ENCODE measurements at regions not wholly inside any gene's neighbourhood (a gene's known extent, or its start where the extent isn't known, plus 50 kb on each side); places are given as distances from the start of the nearest gene placed in this dataset.

DNA sequence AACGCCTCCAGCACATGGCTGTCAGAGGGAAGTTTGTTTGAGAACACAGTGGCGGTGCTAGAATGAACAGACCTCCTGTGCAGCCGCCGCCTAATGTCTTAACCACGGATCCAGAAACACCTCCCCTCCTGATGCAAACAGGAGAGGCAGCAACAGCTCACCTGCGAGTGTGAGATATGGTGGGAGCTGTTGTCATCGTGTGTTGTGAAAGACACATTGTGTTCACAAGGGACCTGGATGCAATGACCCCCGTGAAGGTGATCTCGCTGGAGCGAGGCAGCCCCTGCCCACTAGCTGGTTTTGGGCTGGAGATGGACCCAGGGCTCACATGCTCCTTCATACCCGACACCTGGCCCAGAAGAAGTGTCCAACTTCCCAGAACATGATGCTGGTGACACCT is 315.3 kb upstream of the C1orf174 start:
- Mint-ChIP-seq H3K4me3 (ENCODE audit: unreplicated experiment) (no peak overlapping the region), H3K4me1 (ENCODE audit: low read depth, unreplicated experiment) (no peaks in the 10 kb centered on the region), H3K27ac (ENCODE audit: unreplicated experiment) (no peak overlapping the region), H3K27me3 (ENCODE audit: low read depth, unreplicated experiment) (peaks cover 5% of the 10 kb centered on the region), H3K36me3 (ENCODE audit: low read depth, unreplicated experiment) (no peaks in the 10 kb centered on the region), H3K9me3 (ENCODE audit: unreplicated experiment) (peaks cover 22% of the 10 kb centered on the region)
- Histone ChIP-seq H3K9me3 (ENCODE audit: insufficient read depth, low read depth, low read length) (peaks cover 8% of the 10 kb centered on the region), H3K4me3 (ENCODE audit: insufficient read depth, low read depth, low read length) (no peak overlapping the region), H3K27ac (ENCODE audit: low read depth, low read length) (no peak overlapping the region), H3K4me2 (ENCODE audit: low read length) (no peak overlapping the region), H3K79me2 (ENCODE audit: insufficient read depth, low read length) (no peaks in the 10 kb centered on the region), H3K36me3 (ENCODE audit: insufficient read depth, low read length) (no peaks in the 10 kb centered on the region), H3K27me3 (ENCODE audit: insufficient read depth, low read length) (no peaks in the 10 kb centered on the region), H3K4me1 (ENCODE audit: insufficient read depth, low read length) (no peaks in the 10 kb centered on the region), H3K9ac (ENCODE audit: low read length) (no peak overlapping the region), H2AFZ (ENCODE audit: low read depth, low read length) (no peak overlapping the region), H4K20me1 (ENCODE audit: insufficient read depth, low read length) (no peaks in the 10 kb centered on the region)
- no peak for TF ChIP-seq EZH2 (IDR thresholded peaks at IDR 0.05; ENCODE audit: insufficient read depth, low read length)
- TF ChIP-seq, protein P1, sequence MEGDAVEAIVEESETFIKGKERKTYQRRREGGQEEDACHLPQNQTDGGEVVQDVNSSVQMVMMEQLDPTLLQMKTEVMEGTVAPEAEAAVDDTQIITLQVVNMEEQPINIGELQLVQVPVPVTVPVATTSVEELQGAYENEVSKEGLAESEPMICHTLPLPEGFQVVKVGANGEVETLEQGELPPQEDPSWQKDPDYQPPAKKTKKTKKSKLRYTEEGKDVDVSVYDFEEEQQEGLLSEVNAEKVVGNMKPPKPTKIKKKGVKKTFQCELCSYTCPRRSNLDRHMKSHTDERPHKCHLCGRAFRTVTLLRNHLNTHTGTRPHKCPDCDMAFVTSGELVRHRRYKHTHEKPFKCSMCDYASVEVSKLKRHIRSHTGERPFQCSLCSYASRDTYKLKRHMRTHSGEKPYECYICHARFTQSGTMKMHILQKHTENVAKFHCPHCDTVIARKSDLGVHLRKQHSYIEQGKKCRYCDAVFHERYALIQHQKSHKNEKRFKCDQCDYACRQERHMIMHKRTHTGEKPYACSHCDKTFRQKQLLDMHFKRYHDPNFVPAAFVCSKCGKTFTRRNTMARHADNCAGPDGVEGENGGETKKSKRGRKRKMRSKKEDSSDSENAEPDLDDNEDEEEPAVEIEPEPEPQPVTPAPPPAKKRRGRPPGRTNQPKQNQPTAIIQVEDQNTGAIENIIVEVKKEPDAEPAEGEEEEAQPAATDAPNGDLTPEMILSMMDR (IDR thresholded peaks at IDR 0.05; ENCODE audit: insufficient read depth, low read depth, low read length), result no peak
- FAIRE-seq, result no peak
- no peak for DNase-seq (ENCODE audit: low read depth)

DNA sequence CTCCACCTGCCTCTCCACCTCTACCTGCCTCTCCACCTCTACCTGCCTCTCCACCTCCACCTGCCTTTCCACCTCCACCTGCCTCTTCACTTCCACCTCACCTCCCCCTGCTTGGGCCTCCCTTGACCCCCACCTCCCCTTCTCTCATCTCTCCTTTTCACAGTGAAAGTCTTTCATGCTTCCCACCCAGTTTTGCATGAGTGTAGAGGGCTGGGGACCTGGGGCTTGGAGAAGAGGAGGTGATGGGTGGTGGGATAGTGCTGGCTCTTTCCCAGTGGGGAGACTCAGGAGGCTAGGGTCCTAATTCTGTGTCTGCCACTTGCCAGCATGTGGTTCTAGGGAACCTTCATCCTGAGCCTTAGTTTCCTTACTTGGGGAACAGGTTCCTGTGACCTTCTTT is 316.2 kb upstream of the C1orf174 start:
- peaks cover 22% of the 10 kb centered on the region for H3K9me3 Mint-ChIP-seq (ENCODE audit: unreplicated experiment)
- no peak for FAIRE-seq

DNA sequence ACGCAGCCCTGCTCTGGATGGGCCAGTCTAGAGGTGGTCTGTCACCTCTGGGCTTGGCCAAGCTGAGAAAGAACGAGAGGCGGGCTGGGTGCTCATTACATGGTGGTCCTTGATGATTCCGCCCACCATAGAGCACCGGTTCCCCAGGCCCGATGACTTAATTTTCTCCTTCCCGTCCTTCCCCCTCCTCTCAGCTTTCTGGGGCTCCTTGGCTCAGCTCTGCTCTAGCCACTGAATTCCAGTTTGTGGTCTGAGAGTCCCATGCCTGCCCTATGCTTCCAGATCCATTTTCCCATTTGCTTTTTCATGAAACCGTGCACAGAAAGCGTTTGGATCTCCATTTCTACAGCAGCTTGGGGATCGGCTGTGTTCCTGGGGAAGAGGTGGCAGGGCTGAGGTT is 318.5 kb upstream of the C1orf174 start:
- no peak for DNase-seq (ENCODE audit: low read depth)
- Mint-ChIP-seq H3K4me3 (ENCODE audit: unreplicated experiment) (no peak overlapping the region), H3K9me3 (ENCODE audit: unreplicated experiment) (peaks cover 22% of the 10 kb centered on the region), H3K4me1 (ENCODE audit: low read depth, unreplicated experiment) (no peaks in the 10 kb centered on the region), H3K27ac (ENCODE audit: unreplicated experiment) (no peak overlapping the region), H3K27me3 (ENCODE audit: low read depth, unreplicated experiment) (peaks cover 5% of the 10 kb centered on the region), H3K36me3 (ENCODE audit: low read depth, unreplicated experiment) (no peaks in the 10 kb centered on the region)
- Histone ChIP-seq H3K27ac (ENCODE audit: low read depth, low read length) (no peak overlapping the region), H3K4me3 (ENCODE audit: insufficient read depth, low read depth, low read length) (no peak overlapping the region), H4K20me1 (ENCODE audit: insufficient read depth, low read length) (no peaks in the 10 kb centered on the region), H3K9ac (ENCODE audit: low read length) (no peak overlapping the region), H3K9me3 (ENCODE audit: insufficient read depth, low read depth, low read length) (peaks cover 8% of the 10 kb centered on the region), H3K36me3 (ENCODE audit: insufficient read depth, low read length) (no peaks in the 10 kb centered on the region), H3K27me3 (ENCODE audit: insufficient read depth, low read length) (no peaks in the 10 kb centered on the region), H3K79me2 (ENCODE audit: insufficient read depth, low read length) (no peaks in the 10 kb centered on the region), H3K4me2 (ENCODE audit: low read length) (no peak overlapping the region), H2AFZ (ENCODE audit: low read depth, low read length) (no peak overlapping the region), H3K4me1 (ENCODE audit: insufficient read depth, low read length) (no peaks in the 10 kb centered on the region)
- no peak for FAIRE-seq
- no peak for TF ChIP-seq EZH2 (IDR thresholded peaks at IDR 0.05; ENCODE audit: insufficient read depth, low read length)
- TF ChIP-seq, protein P1 (IDR thresholded peaks at IDR 0.05; ENCODE audit: insufficient read depth, low read depth, low read length), result no peak

More for the DNA sequence above, 316.2 kb upstream of the C1orf174 start:
- Histone ChIP-seq H3K27ac (ENCODE audit: low read depth, low read length) (no peak overlapping the region), H3K36me3 (ENCODE audit: insufficient read depth, low read length) (no peaks in the 10 kb centered on the region), H3K4me1 (ENCODE audit: insufficient read depth, low read length) (no peaks in the 10 kb centered on the region), H4K20me1 (ENCODE audit: insufficient read depth, low read length) (no peaks in the 10 kb centered on the region), H3K27me3 (ENCODE audit: insufficient read depth, low read length) (no peaks in the 10 kb centered on the region), H3K4me3 (ENCODE audit: insufficient read depth, low read depth, low read length) (no peak overlapping the region), H3K9ac (ENCODE audit: low read length) (no peak overlapping the region), H3K79me2 (ENCODE audit: insufficient read depth, low read length) (no peaks in the 10 kb centered on the region), H3K9me3 (ENCODE audit: insufficient read depth, low read depth, low read length) (peaks cover 8% of the 10 kb centered on the region), H2AFZ (ENCODE audit: low read depth, low read length) (no peak overlapping the region), H3K4me2 (ENCODE audit: low read length) (no peak overlapping the region)
- Mint-ChIP-seq H3K36me3 (ENCODE audit: low read depth, unreplicated experiment) (no peaks in the 10 kb centered on the region), H3K4me3 (ENCODE audit: unreplicated experiment) (no peak overlapping the region), H3K4me1 (ENCODE audit: low read depth, unreplicated experiment) (no peaks in the 10 kb centered on the region), H3K27me3 (ENCODE audit: low read depth, unreplicated experiment) (peaks cover 5% of the 10 kb centered on the region), H3K27ac (ENCODE audit: unreplicated experiment) (no peak overlapping the region)
- no peak for TF ChIP-seq EZH2 (IDR thresholded peaks at IDR 0.05; ENCODE audit: insufficient read depth, low read length)
- TF ChIP-seq, protein P1 (IDR thresholded peaks at IDR 0.05; ENCODE audit: insufficient read depth, low read depth, low read length), result no peak
- DNase-seq (ENCODE audit: low read depth), result no peak
